ENCODE measurements at regions not wholly inside any gene's neighbourhood (a gene's known extent, or its start where the extent isn't known, plus 50 kb on each side); places are given as distances from the start of the nearest gene placed in this dataset.

- DNase-seq (ENCODE audit: low spot score): no peak
- no peak for FAIRE-seq
Measured at GRCh38 chr9:12874395-12874794, 99.6 kb downstream of the LURAP1L start.

GRCh38 chr9:12875191-12875590 is 100.4 kb downstream of the LURAP1L start:
- no peak for FAIRE-seq
- DNase-seq (ENCODE audit: low spot score): no peak

DNA sequence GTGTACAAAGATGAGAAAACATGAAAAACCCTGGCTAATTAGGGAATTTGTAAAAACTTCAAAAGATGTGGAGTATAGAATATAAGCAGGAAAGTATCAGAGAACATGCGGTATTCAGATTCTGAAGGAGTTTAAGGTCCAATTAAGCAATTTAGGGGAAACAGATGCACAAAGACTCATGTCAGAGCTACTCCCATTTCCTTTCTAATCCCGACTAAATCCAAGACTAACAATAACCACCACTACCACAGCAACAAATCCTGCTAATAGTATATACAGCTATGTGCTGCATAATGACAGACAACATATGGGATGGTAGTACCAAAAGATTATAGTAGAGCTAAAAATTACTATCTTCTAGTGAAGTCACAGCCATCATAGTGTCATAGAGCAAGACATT is 102.1 kb downstream of the LURAP1L start:
- DNase-seq (ENCODE audit: low spot score): no peak
- FAIRE-seq: no peak

GRCh38 chr9:12878351-12878978 is 103.6 kb downstream of the LURAP1L start:
- FAIRE-seq (no peak), DNase-seq (ENCODE audit: low spot score) (no peak)

GRCh38 chr9:12879961-12880360 is 105.1 kb downstream of the LURAP1L start:
- no peak for FAIRE-seq
- no peak for DNase-seq (ENCODE audit: low spot score)

DNA sequence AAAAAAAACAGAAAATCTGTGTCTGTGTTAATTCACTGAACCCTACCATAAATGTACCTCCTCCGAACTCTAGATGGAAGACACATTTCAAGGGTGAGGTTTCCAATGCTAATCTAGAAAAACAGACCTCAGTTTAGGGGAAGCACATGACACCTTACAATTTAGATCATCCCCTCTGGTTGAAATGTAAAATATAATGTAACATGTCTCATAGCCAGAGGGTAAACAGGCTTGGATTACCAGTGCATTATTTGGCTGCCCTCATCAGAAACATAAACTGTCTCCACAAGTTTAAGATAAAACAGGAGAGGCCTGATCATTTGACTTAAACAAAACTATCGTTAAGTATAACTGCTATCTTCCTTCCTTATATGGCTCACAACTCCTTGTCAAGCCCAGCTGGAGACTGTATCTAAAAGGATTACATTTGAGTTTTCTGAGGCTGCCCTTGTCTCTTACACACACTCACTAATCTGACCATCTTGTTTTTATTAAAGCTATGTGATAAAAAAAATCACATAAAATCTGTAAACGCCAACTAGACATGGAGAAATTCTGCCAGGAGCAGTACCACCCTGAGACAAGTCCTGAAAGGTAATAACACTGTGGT is 105.7 kb downstream of the LURAP1L start:
- FAIRE-seq (no peak), DNase-seq (ENCODE audit: low spot score) (no peak)

DNA sequence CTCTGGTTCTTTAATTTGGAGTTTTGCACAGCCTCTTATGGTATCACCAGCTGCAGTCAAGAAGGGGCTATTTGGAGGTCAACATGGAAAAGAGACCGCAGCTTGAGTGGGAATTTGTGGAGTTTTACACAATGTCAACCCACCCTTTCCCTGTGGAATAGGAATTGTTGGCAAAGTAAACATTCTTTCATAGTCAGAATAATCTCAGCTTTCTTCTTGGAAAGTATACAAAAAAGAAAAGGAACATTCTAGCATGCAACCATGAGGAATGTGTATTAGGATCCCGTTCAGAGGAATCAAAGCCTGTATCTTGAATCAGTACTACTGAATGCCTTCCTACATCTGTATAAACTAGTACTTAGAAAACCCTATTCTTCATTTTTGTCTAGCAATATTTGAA is 107.6 kb downstream of the LURAP1L start:
- FAIRE-seq (no peak), DNase-seq (ENCODE audit: low spot score) (no peak)

- DNase-seq (ENCODE audit: low spot score): peak; percentile 4
- FAIRE-seq: no peak
Measured at GRCh38 chr9:12884736-12885395, 110.0 kb downstream of the LURAP1L start.

DNA sequence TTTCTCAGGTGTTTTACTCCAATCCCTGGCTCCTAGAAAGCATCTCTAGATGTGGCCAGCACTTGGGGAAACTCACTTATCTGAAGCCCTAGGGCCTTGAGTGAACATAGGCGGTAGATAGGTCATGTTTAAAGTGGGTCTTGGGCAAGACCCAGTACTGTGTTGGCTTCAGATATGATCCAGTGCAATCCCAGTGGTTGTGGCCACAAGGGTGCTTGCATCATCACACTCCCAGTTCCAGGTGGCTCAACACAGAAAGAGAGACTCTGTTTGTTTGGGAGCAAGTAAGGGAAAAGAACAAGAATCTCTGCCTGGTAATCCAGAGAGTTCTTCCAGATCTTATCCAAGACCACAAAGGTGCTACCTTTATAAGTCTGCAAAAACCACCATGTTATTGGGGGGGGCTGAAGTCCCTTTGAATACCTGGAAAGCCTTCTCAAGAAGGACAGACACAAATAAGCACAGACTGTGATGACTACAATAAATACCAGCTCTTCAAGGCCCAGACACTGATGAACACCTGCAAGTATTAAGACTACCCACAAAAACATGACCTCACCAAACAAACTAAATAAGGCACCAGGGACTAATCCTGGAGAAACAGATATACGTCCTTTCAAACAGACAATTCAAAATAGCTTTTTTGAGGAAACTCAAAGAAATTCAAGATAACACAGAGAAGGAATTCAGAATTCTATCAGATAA is 114.7 kb downstream of the LURAP1L start:
- FAIRE-seq (no peak), DNase-seq (ENCODE audit: low spot score) (no peak)

DNA sequence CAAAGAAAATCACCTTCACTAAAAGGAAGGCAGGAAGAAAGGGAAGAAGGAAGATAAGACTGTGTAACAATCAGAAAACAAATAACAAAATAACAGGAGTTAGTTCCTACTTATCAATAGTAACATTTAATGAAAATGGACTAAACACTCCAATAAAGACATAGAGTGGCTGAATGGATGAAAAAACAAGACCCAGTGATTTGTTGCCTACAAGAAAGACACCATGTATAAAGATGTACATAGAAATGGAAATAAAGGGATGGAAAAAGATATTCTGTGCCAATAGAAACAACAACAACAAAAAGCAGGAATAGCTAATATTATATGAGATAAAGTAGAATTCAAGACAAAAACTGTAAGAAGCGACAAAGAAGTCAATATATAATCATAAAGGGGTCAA is 116.8 kb downstream of the LURAP1L start:
- DNase-seq (ENCODE audit: low spot score): no peak
- no peak for FAIRE-seq

DNA sequence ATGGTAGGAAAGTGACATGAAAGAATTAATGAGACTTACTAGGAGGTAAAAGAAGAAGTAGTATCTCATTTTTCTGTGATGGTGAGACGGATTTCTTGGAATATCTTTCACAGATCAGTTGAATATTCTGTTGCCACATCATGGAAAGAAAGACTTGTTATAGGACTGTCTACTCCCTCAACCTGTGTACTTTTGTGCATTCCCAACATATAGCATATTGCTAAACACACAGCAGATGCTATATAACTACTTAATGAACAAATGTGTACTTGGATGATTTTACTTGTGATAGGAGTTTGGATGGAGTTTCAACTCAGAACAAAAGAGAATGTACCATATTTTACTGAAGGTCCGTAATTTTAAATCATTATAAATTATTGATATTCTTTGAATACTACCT is 128.5 kb downstream of the LURAP1L start:
- no peak for DNase-seq (ENCODE audit: low spot score)
- FAIRE-seq: no peak

GRCh38 chr9:12904261-12905000 is 129.6 kb downstream of the LURAP1L start:
- DNase-seq (ENCODE audit: low spot score) (no peak), FAIRE-seq (no peak)

DNA sequence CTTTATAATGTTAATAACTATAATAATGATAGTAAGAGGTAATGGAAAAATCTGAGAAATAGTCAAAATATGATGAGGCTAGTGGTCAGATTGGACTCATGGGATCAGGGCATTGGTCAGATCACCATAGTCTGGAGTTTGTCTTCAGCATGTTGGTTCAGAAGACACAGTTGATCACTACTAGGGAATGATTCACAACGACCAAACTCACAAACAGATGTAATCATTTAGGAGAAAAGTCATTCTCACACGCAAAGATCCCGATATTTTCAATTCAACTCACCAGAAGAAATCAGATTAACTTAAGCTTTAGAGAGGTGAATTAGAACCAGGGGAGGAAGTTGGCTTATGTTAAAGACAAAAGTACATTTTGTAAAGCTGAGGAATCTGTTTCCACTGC is 131.8 kb downstream of the LURAP1L start:
- no peak for DNase-seq (ENCODE audit: low spot score)
- FAIRE-seq: no peak

- no peak for FAIRE-seq
- DNase-seq (ENCODE audit: low spot score): no peak
Measured at GRCh38 chr9:12908895-12909294, 134.1 kb downstream of the LURAP1L start.

GRCh38 chr9:12915366-12915954 is 140.6 kb downstream of the LURAP1L start:
- no peak for DNase-seq (ENCODE audit: low spot score)
- no peak for FAIRE-seq

GRCh38 chr9:12916042-12916441 is 141.2 kb downstream of the LURAP1L start:
- DNase-seq (ENCODE audit: low spot score): peak; percentile 16
- no peak for FAIRE-seq

DNA sequence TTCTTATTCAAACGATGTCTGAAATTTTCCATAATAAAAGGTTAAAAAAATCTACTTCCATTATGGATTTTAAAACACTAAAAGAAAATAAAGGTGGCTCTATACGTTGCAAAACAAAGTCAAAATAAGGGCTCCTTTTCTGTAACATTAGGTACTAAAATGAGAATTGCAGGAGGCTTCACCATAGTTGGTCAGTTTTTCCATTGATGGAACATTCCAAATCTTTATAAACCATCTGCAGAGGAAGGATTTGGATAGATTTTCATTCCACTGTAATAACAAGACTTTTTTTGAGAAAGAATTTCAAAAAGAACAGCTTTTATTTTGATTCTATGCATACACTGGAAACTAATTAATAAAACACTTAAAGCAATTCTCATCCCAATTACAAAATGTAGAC is 145.6 kb downstream of the LURAP1L start:
- FAIRE-seq: no peak
- DNase-seq (ENCODE audit: low spot score): no peak

DNA sequence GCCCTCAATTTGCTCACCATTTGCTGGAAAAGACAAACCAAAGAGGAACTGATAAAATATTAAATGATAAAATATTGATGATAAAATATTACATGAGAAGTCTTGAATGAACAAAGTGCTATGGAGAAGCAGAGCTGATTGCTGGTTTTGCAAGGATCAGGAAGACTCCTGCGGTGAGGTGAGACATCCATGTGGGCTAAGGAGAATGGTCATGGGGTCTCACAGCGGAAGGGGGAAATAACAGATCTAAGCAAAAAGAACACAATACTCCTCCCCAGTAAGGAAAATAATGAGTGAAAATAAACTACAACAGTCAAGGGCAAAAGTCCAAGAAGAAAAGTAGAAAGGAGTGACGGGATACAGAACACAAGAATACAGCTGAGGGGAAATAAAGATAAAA is 146.8 kb downstream of the LURAP1L start:
- FAIRE-seq: no peak

DNA sequence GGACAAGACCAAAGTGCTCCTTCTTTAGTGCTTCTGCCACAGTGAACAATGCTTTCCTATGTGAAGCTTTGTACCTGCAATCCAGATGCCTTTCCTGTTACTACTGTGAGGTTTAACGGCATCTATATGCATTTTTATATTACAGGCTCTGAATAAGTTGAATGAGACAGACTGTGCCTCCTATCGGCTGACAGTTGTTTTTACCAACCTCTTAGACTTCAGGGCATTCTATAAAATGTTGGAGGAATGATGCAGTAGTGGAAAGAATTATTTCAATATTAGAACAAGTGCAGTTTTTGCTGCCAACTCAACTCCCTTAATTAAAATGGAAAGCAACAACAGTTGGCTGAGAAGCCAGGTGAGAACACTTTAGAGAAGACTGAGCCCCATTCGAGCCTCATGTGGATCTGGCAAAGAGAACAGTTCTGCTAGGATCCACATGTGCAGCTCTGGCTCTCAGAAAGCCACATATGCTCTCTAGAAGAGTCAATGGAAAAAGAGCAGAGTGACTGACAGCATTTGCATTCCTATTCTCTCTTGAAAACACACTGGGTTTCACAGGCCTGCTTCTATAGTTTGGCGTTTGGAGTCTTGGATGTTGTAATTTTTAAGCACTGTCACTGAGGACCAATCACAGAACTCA is 147.5 kb downstream of the LURAP1L start:
- DNase-seq (ENCODE audit: low spot score): no peak
- FAIRE-seq: no peak

More for the DNA sequence above, 146.8 kb downstream of the LURAP1L start:
- no peak for DNase-seq (ENCODE audit: low spot score)

DNA sequence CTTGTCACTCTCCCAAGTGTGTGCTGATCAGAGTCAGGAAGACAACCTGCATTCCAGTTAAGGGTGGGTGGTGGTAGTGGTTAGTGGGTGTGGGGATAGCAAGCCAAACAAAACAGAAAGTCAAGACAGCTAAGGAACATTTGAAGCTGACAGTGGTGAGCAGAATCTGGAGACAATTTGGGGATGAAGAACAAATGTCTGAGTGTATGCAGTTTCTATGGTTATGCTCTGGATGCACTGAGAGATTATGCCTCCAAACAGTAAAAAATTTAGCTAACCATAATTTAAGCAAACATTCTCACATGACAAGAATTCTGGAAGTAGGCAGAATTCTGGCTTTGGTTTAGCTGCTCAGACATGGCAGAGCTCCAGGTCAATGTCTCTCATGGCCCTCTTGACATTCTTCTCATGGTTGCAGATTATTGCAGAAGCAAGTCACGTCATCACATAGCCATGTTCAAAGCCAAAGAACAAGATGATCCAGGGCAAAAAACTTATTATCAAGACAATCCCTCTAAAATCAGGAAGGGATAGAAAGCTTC is 148.7 kb downstream of the LURAP1L start:
- no peak for FAIRE-seq
- peak; percentile 5 for DNase-seq (ENCODE audit: low spot score)
